Ishikawa (cell line): ENCODE measurements at regions not wholly inside any gene's neighbourhood (a gene's known extent, or its start where the extent isn't known, plus 50 kb on each side); places are given as distances from the start of the nearest gene placed in this dataset.

Experiments used
- CEBPB ChIP-seq: IDR thresholded peaks from 2 replicates; pipeline ENCODE4 v1.6.1; 2012
- CREB1 ChIP-seq: IDR thresholded peaks from 2 replicates; pipeline ENCODE4 v1.6.1; 2012; ENCODE audit warnings: low read depth
- EGR1 ChIP-seq: IDR thresholded peaks from 2 replicates; pipeline ENCODE4 v1.6.1; 2012
- EP300 ChIP-seq: IDR thresholded peaks from 2 replicates; pipeline ENCODE4 v1.6.1; 2012; ENCODE audit warnings: borderline replicate concordance
- FOXM1 ChIP-seq: IDR thresholded peaks from 2 replicates; pipeline ENCODE4 v1.6.1; 2012; ENCODE audit warnings: low read depth, borderline replicate concordance
- NFIC ChIP-seq: IDR thresholded peaks from 2 replicates; pipeline ENCODE4 v1.6.1; 2012
- RAD21 ChIP-seq: IDR thresholded peaks from 2 replicates; pipeline ENCODE4 v1.6.1; 2012; ENCODE audit warnings: low read depth
- TAF1 ChIP-seq: IDR thresholded peaks from 2 replicates; pipeline ENCODE4 v1.6.1; 2012; ENCODE audit warnings: low read depth, mild to moderate bottlenecking
- TCF12 ChIP-seq: IDR thresholded peaks from 2 replicates; pipeline ENCODE4 v1.6.1; 2012; ENCODE audit warnings: low read depth
- TEAD4 ChIP-seq: IDR thresholded peaks from 2 replicates; pipeline ENCODE4 v1.6.1; 2012
- YY1 ChIP-seq: IDR thresholded peaks from 2 replicates; pipeline ENCODE4 v1.6.1; 2012; ENCODE audit warnings: low read depth
- ZBTB7A ChIP-seq: IDR thresholded peaks from 2 replicates; pipeline ENCODE4 v1.6.1; 2012; ENCODE audit warnings: low read depth
- TF ChIP-seq, protein P1 (sequence below): IDR thresholded peaks from 2 replicates; pipeline ENCODE4 v1.6.1; 2012
- TF ChIP-seq, protein P2 (sequence below): IDR thresholded peaks from 2 replicates; pipeline ENCODE4 v1.6.1; 2012
- TF ChIP-seq, protein P3 (sequence below): IDR thresholded peaks from 2 replicates; pipeline ENCODE4 v1.6.1; 2012; ENCODE audit warnings: low read depth, mild to moderate bottlenecking

DNA sequence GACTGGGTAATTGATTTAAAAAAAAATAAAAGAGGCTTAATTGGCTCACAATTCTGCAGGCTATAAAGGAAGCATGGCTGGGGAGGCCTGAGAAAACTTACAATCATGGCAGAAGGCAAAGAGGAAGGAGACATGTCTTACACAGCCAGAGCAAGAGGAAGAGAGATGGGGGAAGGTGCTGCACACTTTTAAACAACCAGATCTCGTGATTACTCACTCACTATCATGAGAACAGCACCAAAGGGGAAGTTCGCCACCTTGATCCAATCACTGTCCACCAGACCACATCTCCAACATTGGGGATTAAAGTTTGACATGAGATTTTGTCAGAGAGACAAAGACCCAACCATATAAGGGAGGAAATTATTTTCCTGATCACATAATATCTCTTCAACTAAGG is 138.8 kb upstream of the NR4A3 start:
- TF ChIP-seq EGR1 (no peak), TEAD4 (no peak), CREB1 (no peak), YY1 (no peak), TCF12 (no peak), CEBPB (no peak), FOXM1 (no peak), TAF1 (no peak), NFIC (no peak)
- TF ChIP-seq, protein P1, sequence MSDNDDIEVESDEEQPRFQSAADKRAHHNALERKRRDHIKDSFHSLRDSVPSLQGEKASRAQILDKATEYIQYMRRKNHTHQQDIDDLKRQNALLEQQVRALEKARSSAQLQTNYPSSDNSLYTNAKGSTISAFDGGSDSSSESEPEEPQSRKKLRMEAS, result no peak
- TF ChIP-seq, protein P2, sequence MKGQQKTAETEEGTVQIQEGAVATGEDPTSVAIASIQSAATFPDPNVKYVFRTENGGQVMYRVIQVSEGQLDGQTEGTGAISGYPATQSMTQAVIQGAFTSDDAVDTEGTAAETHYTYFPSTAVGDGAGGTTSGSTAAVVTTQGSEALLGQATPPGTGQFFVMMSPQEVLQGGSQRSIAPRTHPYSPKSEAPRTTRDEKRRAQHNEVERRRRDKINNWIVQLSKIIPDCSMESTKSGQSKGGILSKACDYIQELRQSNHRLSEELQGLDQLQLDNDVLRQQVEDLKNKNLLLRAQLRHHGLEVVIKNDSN, result no peak
- TF ChIP-seq, protein P3, sequence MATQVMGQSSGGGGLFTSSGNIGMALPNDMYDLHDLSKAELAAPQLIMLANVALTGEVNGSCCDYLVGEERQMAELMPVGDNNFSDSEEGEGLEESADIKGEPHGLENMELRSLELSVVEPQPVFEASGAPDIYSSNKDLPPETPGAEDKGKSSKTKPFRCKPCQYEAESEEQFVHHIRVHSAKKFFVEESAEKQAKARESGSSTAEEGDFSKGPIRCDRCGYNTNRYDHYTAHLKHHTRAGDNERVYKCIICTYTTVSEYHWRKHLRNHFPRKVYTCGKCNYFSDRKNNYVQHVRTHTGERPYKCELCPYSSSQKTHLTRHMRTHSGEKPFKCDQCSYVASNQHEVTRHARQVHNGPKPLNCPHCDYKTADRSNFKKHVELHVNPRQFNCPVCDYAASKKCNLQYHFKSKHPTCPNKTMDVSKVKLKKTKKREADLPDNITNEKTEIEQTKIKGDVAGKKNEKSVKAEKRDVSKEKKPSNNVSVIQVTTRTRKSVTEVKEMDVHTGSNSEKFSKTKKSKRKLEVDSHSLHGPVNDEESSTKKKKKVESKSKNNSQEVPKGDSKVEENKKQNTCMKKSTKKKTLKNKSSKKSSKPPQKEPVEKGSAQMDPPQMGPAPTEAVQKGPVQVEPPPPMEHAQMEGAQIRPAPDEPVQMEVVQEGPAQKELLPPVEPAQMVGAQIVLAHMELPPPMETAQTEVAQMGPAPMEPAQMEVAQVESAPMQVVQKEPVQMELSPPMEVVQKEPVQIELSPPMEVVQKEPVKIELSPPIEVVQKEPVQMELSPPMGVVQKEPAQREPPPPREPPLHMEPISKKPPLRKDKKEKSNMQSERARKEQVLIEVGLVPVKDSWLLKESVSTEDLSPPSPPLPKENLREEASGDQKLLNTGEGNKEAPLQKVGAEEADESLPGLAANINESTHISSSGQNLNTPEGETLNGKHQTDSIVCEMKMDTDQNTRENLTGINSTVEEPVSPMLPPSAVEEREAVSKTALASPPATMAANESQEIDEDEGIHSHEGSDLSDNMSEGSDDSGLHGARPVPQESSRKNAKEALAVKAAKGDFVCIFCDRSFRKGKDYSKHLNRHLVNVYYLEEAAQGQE, result no peak

DNA sequence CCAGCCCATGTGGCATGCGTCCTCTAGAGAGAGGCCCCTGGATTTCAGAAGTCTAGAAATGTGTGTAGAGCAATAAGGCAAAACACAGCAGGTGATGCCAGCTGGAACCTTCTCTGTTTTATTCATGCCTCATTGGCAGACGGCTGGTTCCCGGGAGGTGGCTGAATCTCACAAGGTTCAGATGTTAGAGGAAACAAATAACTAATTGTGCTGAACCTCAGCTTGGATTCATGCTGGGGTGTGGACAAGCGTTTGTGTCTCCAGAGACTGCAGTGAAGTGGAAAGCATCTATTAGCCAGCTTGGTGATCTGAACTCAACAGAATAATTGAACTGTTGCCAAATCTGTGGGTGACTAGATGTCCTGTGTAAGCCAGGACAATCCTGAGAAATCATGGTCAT is 131.1 kb upstream of the NR4A3 start:
- no peak for TF ChIP-seq TCF12

DNA sequence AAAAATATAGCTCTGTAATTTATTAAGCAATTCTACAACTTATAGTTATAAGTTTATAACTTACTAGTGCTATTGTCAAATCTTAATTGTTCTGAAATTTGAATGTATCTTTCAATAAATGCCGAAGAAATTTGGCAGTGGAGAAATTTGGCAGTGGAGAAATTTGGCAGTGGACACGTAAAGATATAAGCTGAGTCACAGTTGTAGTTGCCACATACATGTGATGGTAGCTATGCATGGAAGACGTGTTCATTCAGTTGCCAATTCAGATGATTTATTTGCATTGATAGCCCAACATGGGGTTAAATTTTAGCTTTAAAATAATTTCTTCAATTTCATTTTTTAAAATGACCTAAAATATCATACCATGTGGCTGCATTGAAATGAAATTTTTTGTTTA is 127.8 kb upstream of the NR4A3 start:
- TF ChIP-seq YY1 (no peak), TEAD4 (no peak), CREB1 (no peak), TCF12 (no peak), CEBPB (no peak), FOXM1 (no peak), RAD21 (no peak), EP300 (no peak), NFIC (no peak), ZBTB7A (no peak), EGR1 (no peak), TAF1 (no peak)
- TF ChIP-seq, protein P2, result no peak
- TF ChIP-seq, protein P1, result no peak
- TF ChIP-seq, protein P3, result no peak

DNA sequence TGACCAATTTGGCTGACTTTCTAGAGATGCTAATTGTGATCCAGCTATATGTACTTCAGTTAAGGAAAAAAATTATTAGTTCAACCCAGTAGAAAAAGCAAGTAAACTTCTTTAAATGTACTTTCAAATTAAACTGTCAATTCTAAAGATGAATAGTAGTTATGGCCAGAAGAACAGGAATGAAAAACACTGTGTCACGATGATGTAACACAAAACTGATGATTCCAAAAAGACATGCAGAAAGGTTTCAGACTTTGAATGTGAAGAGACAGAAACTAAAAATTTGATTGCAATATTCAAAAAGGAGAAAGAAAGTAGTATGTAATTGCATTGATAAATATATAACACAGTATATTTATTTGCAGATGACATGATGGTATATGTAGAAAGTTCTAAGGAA is 127.3 kb upstream of the NR4A3 start:
- TF ChIP-seq, protein P2, result no peak
- TF ChIP-seq TAF1 (no peak), NFIC (no peak), CEBPB (no peak), EGR1 (no peak), CREB1 (no peak), FOXM1 (no peak), TCF12 (no peak), EP300 (no peak), TEAD4 (no peak), RAD21 (no peak), YY1 (no peak), ZBTB7A (no peak)
- TF ChIP-seq, protein P1, result no peak
- TF ChIP-seq, protein P3, result no peak
